8988T (cell line): ENCODE measurements at regions not wholly inside any gene's neighbourhood (a gene's known extent, or its start where the extent isn't known, plus 50 kb on each side); places are given as distances from the start of the nearest gene placed in this dataset.

Experiments
- DNase-seq: peaks from one replicate; pipeline ENCODE4 v3.0.0; 2011

DNA sequence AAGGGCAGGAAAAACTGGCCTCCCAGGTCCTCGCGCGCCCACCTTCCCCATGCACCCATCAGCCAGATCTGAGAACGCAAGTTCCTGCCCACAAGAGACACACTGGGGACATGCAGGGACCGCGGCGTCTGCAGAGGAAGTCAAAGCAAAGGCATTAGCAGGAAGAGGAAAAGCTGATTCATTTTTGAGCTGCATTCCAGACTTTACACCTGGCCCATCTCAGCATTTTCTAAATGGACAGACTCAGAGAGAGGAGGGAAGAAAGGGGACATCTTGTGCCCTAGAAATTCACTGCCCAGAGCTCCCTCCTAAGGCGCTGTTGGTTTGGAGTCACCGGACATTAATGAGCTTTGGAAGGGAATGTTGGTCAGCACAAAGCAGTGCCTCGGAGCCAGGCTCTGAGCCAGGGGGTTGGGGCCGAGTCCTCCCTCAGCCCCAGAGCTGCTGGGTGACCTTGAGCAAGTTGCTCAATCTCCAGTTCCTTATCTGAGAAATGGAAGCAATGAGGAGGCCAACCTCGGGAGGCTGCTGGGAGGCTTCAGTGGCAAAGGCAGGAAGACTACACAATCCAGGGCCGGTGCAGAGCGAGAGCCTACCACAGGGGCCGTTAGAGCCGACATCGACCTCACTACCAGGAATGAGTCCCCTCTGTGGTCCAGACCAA is 150.5 kb upstream of the IQSEC1 start:
- no peak for DNase-seq

DNA sequence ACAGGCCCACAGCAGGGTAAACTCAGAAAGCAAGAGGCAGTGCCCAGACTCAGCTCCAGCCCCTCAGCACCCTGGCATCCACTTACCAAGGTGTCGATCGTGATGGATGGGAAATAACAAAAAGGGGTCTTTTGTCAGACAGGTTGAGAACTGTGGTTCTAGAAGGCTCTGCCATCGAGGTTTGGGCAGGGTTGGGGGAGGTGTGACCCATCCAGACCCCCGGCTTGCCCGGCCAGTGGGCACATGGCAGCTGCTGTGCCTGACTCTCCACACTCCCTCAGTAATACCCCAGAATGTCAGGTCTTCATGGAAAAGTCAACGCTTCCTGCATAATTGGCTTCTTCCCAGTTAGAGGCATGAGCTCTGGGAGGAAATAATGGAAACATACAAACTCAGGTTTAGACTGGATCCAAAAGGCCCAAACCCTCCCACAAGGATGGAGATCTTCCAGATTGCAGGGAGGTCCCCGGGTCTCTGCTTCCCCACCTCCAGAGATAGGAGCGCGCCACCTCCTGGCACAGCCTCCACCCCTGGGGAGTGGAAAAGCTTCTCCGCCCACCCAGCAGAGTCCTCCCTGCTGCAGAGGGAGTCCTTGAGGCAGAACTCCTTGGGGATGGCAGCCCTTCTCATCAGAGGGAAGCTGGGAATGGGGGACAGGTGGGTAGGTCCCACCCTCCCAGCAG is 149.8 kb upstream of the IQSEC1 start:
- DNase-seq, result no peak

- no peak for DNase-seq
These were observed 148.9 kb upstream of the IQSEC1 start for GRCh38 chr3:13222131-13222530.

- no peak for DNase-seq
These were observed 148.3 kb upstream of the IQSEC1 start for GRCh38 chr3:13221491-13222061.

GRCh38 chr3:13220991-13221390 is 147.8 kb upstream of the IQSEC1 start:
- no peak for DNase-seq

DNA sequence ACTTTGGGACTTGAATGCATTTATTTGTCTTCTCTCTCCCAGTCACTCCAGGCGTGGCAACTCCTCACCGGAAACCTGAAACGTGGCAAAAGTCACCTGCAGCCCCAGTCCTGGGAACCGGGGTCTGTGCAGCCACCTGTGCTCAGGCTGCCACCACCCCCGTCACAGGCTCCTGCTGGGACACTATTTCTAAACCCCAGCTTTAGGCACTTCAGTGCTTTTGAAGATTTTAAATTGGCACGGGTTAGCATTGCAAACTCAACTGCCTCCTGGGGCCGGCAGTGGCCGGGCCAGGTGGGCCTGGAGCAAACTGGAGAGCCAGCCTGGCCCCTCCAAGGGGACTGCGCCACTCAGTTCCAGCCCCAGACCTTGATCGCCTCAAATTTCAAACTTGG is 146.7 kb upstream of the IQSEC1 start:
- no peak for DNase-seq

- no peak for DNase-seq
These were observed 146.1 kb upstream of the IQSEC1 start for GRCh38 chr3:13219077-13219901.

- DNase-seq, result no peak
These were observed 145.3 kb upstream of the IQSEC1 start for GRCh38 chr3:13218541-13218908.

- DNase-seq, result peak; percentile 82
These were observed 144.7 kb upstream of the IQSEC1 start for GRCh38 chr3:13217736-13218540.

- DNase-seq, result no peak
These were observed 144.0 kb upstream of the IQSEC1 start for GRCh38 chr3:13217253-13217652.

- DNase-seq, result peak; percentile 69
These were observed 142.8 kb upstream of the IQSEC1 start for GRCh38 chr3:13215940-13216546.

GRCh38 chr3:13214847-13215472 is 141.7 kb upstream of the IQSEC1 start:
- no peak for DNase-seq

GRCh38 chr3:13213911-13214846 is 140.9 kb upstream of the IQSEC1 start:
- no peak for DNase-seq

DNA sequence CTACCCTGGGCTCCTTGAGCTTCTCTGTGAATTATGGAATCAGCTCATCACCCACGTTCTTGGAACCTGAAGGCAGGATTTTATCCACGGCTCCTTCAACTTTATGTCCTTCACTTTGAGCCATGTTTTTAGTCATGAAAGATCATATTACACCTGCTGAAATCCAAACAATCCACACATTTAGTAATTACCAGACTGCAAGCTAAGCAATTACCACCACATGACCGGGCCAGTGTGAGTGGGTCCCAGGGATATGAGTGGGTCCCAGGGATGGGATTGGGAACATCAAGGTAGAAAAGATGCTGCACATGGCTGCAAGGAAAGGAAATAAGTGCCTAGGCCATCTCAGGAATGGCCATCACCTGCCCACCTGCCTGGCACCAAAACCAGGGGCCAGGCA is 140.3 kb upstream of the IQSEC1 start:
- no peak for DNase-seq

DNA sequence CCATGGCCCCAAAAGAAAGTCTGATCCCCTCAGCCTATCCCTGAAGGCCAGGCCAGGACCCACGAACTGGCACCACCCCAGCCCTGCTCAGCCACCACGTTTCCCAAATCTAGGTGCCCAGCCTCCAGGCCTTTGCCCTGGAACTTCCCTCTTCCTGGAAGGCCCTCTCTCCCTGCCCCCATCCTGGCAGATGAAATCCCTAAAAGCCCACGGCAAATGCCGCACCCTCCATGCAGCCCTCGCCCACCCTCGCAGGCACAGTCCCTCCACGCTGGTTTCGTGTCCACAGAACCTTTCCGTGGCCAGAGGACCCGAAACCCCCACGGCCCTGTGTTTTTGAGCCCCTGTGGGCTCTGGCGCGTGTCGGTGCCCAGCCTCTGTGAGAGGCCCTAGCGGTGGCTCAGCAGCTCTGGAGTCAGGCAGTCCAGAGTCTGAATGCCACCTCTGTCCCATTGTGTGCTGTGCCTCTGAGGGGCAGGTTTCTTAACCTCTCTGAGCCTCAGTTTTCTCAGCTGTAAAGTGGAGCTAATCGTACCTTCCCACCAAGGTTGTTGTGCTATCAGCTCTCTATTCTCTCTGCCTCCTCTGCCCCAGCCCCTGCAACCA is 138.5 kb upstream of the IQSEC1 start:
- no peak for DNase-seq

DNA sequence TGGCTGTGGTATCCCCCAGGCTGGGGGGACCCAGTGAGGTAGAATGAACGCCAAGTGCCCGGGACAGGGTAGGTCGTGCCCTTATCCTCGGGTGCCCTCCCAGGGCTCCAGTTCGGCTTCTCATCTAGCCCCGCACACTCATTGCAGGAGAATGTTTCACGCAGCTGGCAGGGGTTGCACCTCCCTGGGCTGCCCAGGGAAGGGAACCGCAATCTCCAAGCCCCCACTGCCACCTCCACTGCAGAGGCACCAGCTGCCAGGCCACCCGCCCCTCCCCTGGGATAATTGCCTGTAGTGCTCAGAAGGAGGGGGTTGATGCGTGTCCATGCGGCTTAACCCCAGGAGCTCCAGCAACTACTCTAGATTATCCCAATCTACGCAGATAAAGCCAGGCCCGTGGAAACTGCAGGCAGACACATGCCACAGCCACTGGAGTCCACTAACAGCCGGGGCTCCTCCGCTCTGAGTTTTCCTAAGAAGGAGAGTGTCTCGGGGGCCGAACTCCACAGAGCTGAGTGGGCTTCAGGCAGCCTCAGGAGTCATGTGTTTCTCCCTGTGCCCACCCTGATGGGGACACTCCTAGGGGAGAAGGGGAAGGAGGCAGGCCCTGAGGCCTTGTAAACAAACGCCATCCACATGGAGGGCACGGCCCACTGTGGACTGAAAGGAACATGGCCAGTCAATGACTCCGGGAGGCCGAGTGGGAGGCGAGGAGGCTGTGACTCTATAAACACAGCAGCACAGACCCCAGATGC is 137.2 kb upstream of the IQSEC1 start:
- no peak for DNase-seq

- no peak for DNase-seq
These were observed 136.4 kb upstream of the IQSEC1 start for GRCh38 chr3:13209634-13209997.

DNA sequence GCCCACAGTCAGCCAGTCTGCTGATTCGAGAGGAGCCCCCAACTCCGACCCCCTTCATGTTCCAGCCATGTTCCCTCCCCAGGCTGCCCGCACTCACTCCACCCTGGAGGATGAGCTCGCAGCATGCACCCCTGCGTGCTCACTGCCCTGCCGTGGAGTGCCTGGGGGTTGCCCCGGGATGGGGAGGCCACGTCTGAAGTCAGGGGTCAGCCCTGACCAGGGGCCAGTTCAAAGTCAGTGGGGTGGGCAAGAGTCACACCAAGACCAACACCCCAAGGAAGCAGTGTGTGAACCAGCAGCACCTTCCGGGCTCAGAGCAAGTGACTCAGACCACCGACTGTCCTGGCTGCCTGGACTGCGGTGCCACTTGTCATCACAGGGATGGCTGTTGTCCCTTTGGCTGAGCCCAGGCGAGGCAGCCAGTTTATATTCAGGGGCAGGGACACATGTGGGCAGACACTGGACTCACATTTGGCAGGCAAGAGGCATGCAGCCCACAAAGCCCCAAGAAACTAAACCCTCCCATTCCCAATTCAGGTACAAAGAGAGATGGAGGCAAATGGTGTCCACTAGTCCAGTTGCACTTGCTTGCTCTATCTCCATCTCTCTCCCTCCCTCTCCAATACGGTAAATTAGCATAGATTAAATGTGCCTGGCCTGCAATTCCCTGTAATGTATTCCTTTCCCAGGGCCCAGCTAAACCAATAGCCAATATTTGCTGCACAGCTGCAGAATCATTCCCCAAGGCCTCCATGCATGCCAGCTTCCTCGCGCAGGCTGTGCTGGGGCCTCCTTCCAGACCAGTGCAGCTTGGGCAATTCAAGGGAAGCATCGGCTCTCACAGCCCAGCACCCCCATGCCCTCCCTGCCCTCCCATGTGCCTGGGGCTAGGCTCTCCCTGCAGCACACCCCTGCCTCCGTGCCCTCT is 135.7 kb upstream of the IQSEC1 start:
- DNase-seq, result no peak
